ENCODE measurements at regions not wholly inside any gene's neighbourhood (a gene's known extent, or its start where the extent isn't known, plus 50 kb on each side); places are given as distances from the start of the nearest gene placed in this dataset.
"Not testable (repeated sequence)": the region's sequence is repeated elsewhere in the genome, so short reads cannot be mapped to it uniquely, and the experiment has no call there.

GRCh38 chr15:93748710-93749109 is 482.7 kb upstream of the MCTP2 start:
- no peak for TF ChIP-seq ESRRG (CRISPR knock-in tag; IDR thresholded peaks at IDR 0.05)
- no peak for TF ChIP-seq CSDC2 (CRISPR knock-in tag; IDR thresholded peaks at IDR 0.05)
- TF ChIP-seq ZNF8 (CRISPR knock-in tag; IDR thresholded peaks at IDR 0.05), result no peak
- TF ChIP-seq ISL1 (CRISPR knock-in tag; IDR thresholded peaks at IDR 0.05), result no peak
- TF ChIP-seq PATZ1 (CRISPR knock-in tag; IDR thresholded peaks at IDR 0.05; ENCODE audit: borderline replicate concordance), result no peak
- TF ChIP-seq PPARA (CRISPR knock-in tag; IDR thresholded peaks at IDR 0.05; ENCODE audit: borderline replicate concordance), result no peak
- TF ChIP-seq TSHZ2 (CRISPR knock-in tag; IDR thresholded peaks at IDR 0.05), result no peak
- no peak for TF ChIP-seq POU6F1 (CRISPR knock-in tag; IDR thresholded peaks at IDR 0.05; ENCODE audit: borderline replicate concordance, low read depth)
- no peak for ATAC-seq

- ATAC-seq, result not testable (repeated sequence)
Observed at GRCh38 chr15:93734976-93735375, 496.4 kb upstream of the MCTP2 start.

GRCh38 chr15:93730724-93731123 is 500.6 kb upstream of the MCTP2 start:
- TF ChIP-seq CSDC2 (CRISPR knock-in tag; IDR thresholded peaks at IDR 0.05) (no peak), SNAI2 (CRISPR knock-in tag; IDR thresholded peaks at IDR 0.05) (no peak)
- ATAC-seq, result no peak

GRCh38 chr15:93722165-93722564 is 509.2 kb upstream of the MCTP2 start:
- TF ChIP-seq ISL1 (CRISPR knock-in tag; IDR thresholded peaks at IDR 0.05), result no peak
- TF ChIP-seq TCF4 (CRISPR knock-in tag; IDR thresholded peaks at IDR 0.05; ENCODE audit: borderline replicate concordance), result no peak
- TF ChIP-seq PATZ1 (CRISPR knock-in tag; IDR thresholded peaks at IDR 0.05; ENCODE audit: borderline replicate concordance), result no peak
- TF ChIP-seq ZC3H10 (CRISPR knock-in tag; IDR thresholded peaks at IDR 0.05), result no peak
- no peak for TF ChIP-seq TOX (CRISPR knock-in tag; IDR thresholded peaks at IDR 0.05; ENCODE audit: borderline replicate concordance)
- no peak for TF ChIP-seq OSR1 (CRISPR knock-in tag; IDR thresholded peaks at IDR 0.05)
- TF ChIP-seq CSDC2 (CRISPR knock-in tag; IDR thresholded peaks at IDR 0.05), result no peak
- TF ChIP-seq ZNF565 (CRISPR knock-in tag; conservative IDR thresholded peaks at IDR 0.05; ENCODE audit: low read depth), result no peak
- TF ChIP-seq PPARA (CRISPR knock-in tag; IDR thresholded peaks at IDR 0.05; ENCODE audit: borderline replicate concordance), result no peak
- no peak for TF ChIP-seq POU6F1 (CRISPR knock-in tag; IDR thresholded peaks at IDR 0.05; ENCODE audit: borderline replicate concordance, low read depth)
- TF ChIP-seq BACH2 (CRISPR knock-in tag; IDR thresholded peaks at IDR 0.05; ENCODE audit: borderline replicate concordance), result no peak
- no peak for TF ChIP-seq ZNF8 (CRISPR knock-in tag; IDR thresholded peaks at IDR 0.05)
- TF ChIP-seq ESRRG (CRISPR knock-in tag; IDR thresholded peaks at IDR 0.05), result no peak
- TF ChIP-seq GLIS3 (CRISPR knock-in tag; IDR thresholded peaks at IDR 0.05), result no peak
- ATAC-seq, result no peak

GRCh38 chr15:93720607-93721006 is 510.8 kb upstream of the MCTP2 start:
- TF ChIP-seq RARB (CRISPR knock-in tag; IDR thresholded peaks at IDR 0.05) (no peak), ZNF8 (CRISPR knock-in tag; IDR thresholded peaks at IDR 0.05) (no peak)
- ATAC-seq, result no peak
